NCI-H2227 (cell line): ENCODE measurements at regions not wholly inside any gene's neighbourhood (a gene's known extent, or its start where the extent isn't known, plus 50 kb on each side); places are given as distances from the start of the nearest gene placed in this dataset.
"Not testable (repeated sequence)": the region's sequence is repeated elsewhere in the genome, so short reads cannot be mapped to it uniquely, and the experiment has no call there.

ENCODE experiments used
- DNase-seq: peaks from one replicate; lab custom pipeline; 2025; ENCODE audit not compliant: unreplicated experiment; lab: John Stamatoyannopoulos, UW

GRCh38 chr20:29762620-29763019 is 1494.8 kb upstream of the DEFB115 start:
- DNase-seq: no peak

- DNase-seq: no peak
These were observed 1493.5 kb upstream of the DEFB115 start for GRCh38 chr20:29763821-29764511.

GRCh38 chr20:29764922-29765610 is 1492.4 kb upstream of the DEFB115 start:
- DNase-seq: peak; percentile 61

GRCh38 chr20:29778033-29778432 is 1479.4 kb upstream of the DEFB115 start:
- not testable (repeated sequence) for DNase-seq

- DNase-seq: not testable (repeated sequence)
These were observed 1476.2 kb upstream of the DEFB115 start for GRCh38 chr20:29781217-29781616.

- not testable (repeated sequence) for DNase-seq
These were observed 1475.6 kb upstream of the DEFB115 start for GRCh38 chr20:29781891-29782290.

- not testable (repeated sequence) for DNase-seq
These were observed 1470.0 kb upstream of the DEFB115 start for GRCh38 chr20:29787456-29787855.

- DNase-seq: no peak
These were observed 1467.0 kb upstream of the DEFB115 start for GRCh38 chr20:29790510-29790909.

GRCh38 chr20:29831508-29831907 is 1426.0 kb upstream of the DEFB115 start:
- DNase-seq: not testable (repeated sequence)

GRCh38 chr20:29868014-29868413 is 1389.5 kb upstream of the DEFB115 start:
- DNase-seq: not testable (repeated sequence)

GRCh38 chr20:29868688-29869087 is 1388.8 kb upstream of the DEFB115 start:
- not testable (repeated sequence) for DNase-seq

GRCh38 chr20:29871816-29872215 is 1385.6 kb upstream of the DEFB115 start:
- not testable (repeated sequence) for DNase-seq

- DNase-seq: peak; percentile 63
These were observed 1383.5 kb upstream of the DEFB115 start for GRCh38 chr20:29873946-29874345.

GRCh38 chr20:29874476-29875202 is 1382.8 kb upstream of the DEFB115 start:
- no peak for DNase-seq

- DNase-seq: not testable (repeated sequence)
These were observed 1382.0 kb upstream of the DEFB115 start for GRCh38 chr20:29875321-29876083.

GRCh38 chr20:29876084-29876910 is 1381.2 kb upstream of the DEFB115 start:
- DNase-seq: not testable (repeated sequence)

- no peak for DNase-seq
These were observed 1380.6 kb upstream of the DEFB115 start for GRCh38 chr20:29876911-29877285.

GRCh38 chr20:29877411-29878280 is 1379.8 kb upstream of the DEFB115 start:
- peak; percentile 16 for DNase-seq

GRCh38 chr20:29878281-29878741 is 1379.2 kb upstream of the DEFB115 start:
- DNase-seq: peak; percentile 98
